ENCODE measurements at regions not wholly inside any gene's neighbourhood (a gene's known extent, or its start where the extent isn't known, plus 50 kb on each side); places are given as distances from the start of the nearest gene placed in this dataset.

- TF ChIP-seq CTCF (IDR thresholded peaks at IDR 0.05; ENCODE audit: low read length) (no peak), EZH2phosphoT487 (IDR thresholded peaks at IDR 0.05; ENCODE audit: low read length) (no peak), EZH2 (optimal IDR thresholded peaks at IDR 0.05; ENCODE audit: low read depth, low read length) (no peak)
Observed at GRCh38 chr6:144697801-144698200, 412.7 kb downstream of the UTRN start.
